ENCODE measurements at regions not wholly inside any gene's neighbourhood (a gene's known extent, or its start where the extent isn't known, plus 50 kb on each side); places are given as distances from the start of the nearest gene placed in this dataset.

DNA sequence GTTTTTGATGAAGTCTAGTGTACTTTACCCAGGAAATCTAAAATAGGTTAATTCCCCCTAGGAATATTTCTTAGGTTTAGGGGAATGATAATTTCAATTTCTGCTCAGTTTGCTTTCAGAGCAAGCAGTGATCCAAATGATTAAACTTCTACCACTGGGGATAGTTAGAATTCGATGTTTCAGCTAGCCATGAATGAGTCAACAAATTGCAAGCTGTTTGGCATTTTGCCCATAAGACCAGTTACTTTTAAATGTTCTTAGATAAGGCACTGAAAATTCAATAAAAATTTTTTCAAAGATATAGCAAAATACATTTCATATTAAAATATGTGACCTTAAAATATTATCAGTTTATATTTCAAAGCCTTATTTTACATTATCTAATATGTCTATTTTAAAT, 993.6 kb downstream of the ARAP2 start:
- H3K27me3 ChIP-seq (ENCODE audit: insufficient read depth, low read length) = no peaks in the 10 kb centered on the region
- RAD21 ChIA-PET (ENCODE audit: low non-redundant PET in 1 of 2, low total read pairs in 2 of 2, uncharacterized antibody in 2 of 2, unreplicated experiment in 2 of 2) = no interaction called here
- no peaks in the 10 kb centered on the region for H4K20me1 ChIP-seq (ENCODE audit: insufficient read depth)
- H3K4me3 ChIP-seq (replicated peaks in 1 of 2; ENCODE audit: low read depth in 1 of 2, low read length in 2 of 2) = no peak overlapping the region
- no peaks in the 10 kb centered on the region for H3K36me3 ChIP-seq (ENCODE audit: control insufficient read depth in 1 of 2, insufficient read depth in 2 of 2, low read length in 2 of 2)
- H3K9me2 ChIP-seq (ENCODE audit: insufficient read depth) = no peaks in the 10 kb centered on the region
- no peak overlapping the region for H3K4me2 ChIP-seq (ENCODE audit: low read length)
- TF ChIP-seq POLR2AphosphoS5 (IDR thresholded peaks at IDR 0.05; ENCODE audit: low read depth, low read length) (no peak), TCF7L2 (IDR thresholded peaks at IDR 0.05; ENCODE audit: borderline replicate concordance, extremely low read depth, insufficient read depth, insufficient read length) (no peak), EGR1 (IDR thresholded peaks at IDR 0.05; ENCODE audit: low read depth) (no peak), EZH2phosphoT487 (IDR thresholded peaks at IDR 0.05; ENCODE audit: borderline replicate concordance) (no peak), ZFX (IDR thresholded peaks at IDR 0.05) (no peak), JUND (IDR thresholded peaks at IDR 0.05) (no peak)
- TF ChIP-seq, protein P1, sequence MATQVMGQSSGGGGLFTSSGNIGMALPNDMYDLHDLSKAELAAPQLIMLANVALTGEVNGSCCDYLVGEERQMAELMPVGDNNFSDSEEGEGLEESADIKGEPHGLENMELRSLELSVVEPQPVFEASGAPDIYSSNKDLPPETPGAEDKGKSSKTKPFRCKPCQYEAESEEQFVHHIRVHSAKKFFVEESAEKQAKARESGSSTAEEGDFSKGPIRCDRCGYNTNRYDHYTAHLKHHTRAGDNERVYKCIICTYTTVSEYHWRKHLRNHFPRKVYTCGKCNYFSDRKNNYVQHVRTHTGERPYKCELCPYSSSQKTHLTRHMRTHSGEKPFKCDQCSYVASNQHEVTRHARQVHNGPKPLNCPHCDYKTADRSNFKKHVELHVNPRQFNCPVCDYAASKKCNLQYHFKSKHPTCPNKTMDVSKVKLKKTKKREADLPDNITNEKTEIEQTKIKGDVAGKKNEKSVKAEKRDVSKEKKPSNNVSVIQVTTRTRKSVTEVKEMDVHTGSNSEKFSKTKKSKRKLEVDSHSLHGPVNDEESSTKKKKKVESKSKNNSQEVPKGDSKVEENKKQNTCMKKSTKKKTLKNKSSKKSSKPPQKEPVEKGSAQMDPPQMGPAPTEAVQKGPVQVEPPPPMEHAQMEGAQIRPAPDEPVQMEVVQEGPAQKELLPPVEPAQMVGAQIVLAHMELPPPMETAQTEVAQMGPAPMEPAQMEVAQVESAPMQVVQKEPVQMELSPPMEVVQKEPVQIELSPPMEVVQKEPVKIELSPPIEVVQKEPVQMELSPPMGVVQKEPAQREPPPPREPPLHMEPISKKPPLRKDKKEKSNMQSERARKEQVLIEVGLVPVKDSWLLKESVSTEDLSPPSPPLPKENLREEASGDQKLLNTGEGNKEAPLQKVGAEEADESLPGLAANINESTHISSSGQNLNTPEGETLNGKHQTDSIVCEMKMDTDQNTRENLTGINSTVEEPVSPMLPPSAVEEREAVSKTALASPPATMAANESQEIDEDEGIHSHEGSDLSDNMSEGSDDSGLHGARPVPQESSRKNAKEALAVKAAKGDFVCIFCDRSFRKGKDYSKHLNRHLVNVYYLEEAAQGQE (IDR thresholded peaks at IDR 0.05; ENCODE audit: low read depth) = no peak
- BruUV-seq (replicated peaks) = no TSS peak
- CTCF ChIA-PET = no interaction called here
- no peaks in the 10 kb centered on the region for H3K9me3 ChIP-seq (ENCODE audit: control insufficient read depth in 1 of 2, insufficient read depth in 1 of 2, low read depth in 1 of 2, low read length in 2 of 2)
- H3K9ac ChIP-seq (ENCODE audit: low read length) = no peak overlapping the region
- no peak for ATAC-seq
- intact Hi-C loops (cut with micrococcal nuclease) = no loop called here
- H2AFZ ChIP-seq (ENCODE audit: low read depth, low read length, poor library complexity, severe bottlenecking) = no peak overlapping the region
- POLR2A ChIA-PET = interaction anchor here (0.9 kb wide), 1 partner anchor 12 kb away, joined by 3 read pairs; no protein-coding TSS in a partner anchor
- H3K79me2 ChIP-seq (ENCODE audit: insufficient read depth, low read length) = no peaks in the 10 kb centered on the region
- no peak for DNase-seq (ENCODE audit: low read depth, low spot score)
- H3K4me1 ChIP-seq (ENCODE audit: control insufficient read depth in 1 of 2, insufficient read depth in 2 of 2, low read length in 2 of 2) = peaks cover 0 to 7% of the 10 kb centered on the region in 2 experiments; a peak in 1 of 4 replicates
- H3K27ac ChIP-seq (ENCODE audit: low read depth, low read length) = no peak overlapping the region

DNA sequence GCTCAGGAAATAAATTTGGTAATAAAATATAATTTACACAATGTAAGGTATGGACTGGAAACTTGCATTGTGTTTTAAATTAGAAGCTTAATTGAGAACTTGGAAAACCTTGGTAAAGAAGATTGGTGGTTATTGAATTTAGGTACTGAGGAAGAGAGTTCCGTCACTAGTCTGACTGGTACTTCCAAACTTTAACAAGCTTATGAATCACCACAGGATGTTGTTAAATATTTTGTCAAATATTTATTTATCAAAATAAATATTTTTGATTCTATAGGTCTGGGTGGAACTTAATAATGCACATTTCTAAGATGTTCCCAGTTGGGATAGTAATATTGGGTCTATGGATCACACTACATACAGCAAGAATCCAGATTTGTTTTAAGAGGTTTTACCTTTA, 992.2 kb downstream of the ARAP2 start:
- no peaks in the 10 kb centered on the region for H3K9me2 ChIP-seq (ENCODE audit: insufficient read depth)
- H3K9me3 ChIP-seq (ENCODE audit: control insufficient read depth in 1 of 2, insufficient read depth in 1 of 2, low read depth in 1 of 2, low read length in 2 of 2) = no peaks in the 10 kb centered on the region
- ChIA-PET CTCF (no interaction called here), POLR2A (no interaction called here), RAD21 (ENCODE audit: low non-redundant PET in 1 of 2, low total read pairs in 2 of 2, uncharacterized antibody in 2 of 2, unreplicated experiment in 2 of 2) (no interaction called here)
- no peak overlapping the region for H3K4me2 ChIP-seq (ENCODE audit: low read length)
- H3K36me3 ChIP-seq (ENCODE audit: control insufficient read depth in 1 of 2, insufficient read depth in 2 of 2, low read length in 2 of 2) = no peaks in the 10 kb centered on the region
- H3K79me2 ChIP-seq (ENCODE audit: insufficient read depth, low read length) = no peaks in the 10 kb centered on the region
- no peak overlapping the region for H3K4me3 ChIP-seq (replicated peaks in 1 of 2; ENCODE audit: low read depth in 1 of 2, low read length in 2 of 2)
- no peaks in the 10 kb centered on the region for H4K20me1 ChIP-seq (ENCODE audit: insufficient read depth)
- no TSS peak for BruUV-seq (replicated peaks)
- ATAC-seq (no peak), DNase-seq (ENCODE audit: low read depth, low spot score) (no peak)
- no peak overlapping the region for H3K27ac ChIP-seq (ENCODE audit: low read depth, low read length)
- H3K9ac ChIP-seq (ENCODE audit: low read length) = no peak overlapping the region
- intact Hi-C loops (cut with micrococcal nuclease) = no loop called here
- H2AFZ ChIP-seq (ENCODE audit: low read depth, low read length, poor library complexity, severe bottlenecking) = no peak overlapping the region
- no peaks in the 10 kb centered on the region for H3K27me3 ChIP-seq (ENCODE audit: insufficient read depth, low read length)
- H3K4me1 ChIP-seq (ENCODE audit: control insufficient read depth in 1 of 2, insufficient read depth in 2 of 2, low read length in 2 of 2) = peaks cover 0 to 7% of the 10 kb centered on the region in 2 experiments; a peak in 1 of 4 replicates
- TF ChIP-seq, protein P1 (IDR thresholded peaks at IDR 0.05; ENCODE audit: low read depth) = no peak
- TF ChIP-seq ZNF274 (IDR thresholded peaks at IDR 0.05; ENCODE audit: low read depth, low read length) (no peak), CBX3 (IDR thresholded peaks at IDR 0.05; ENCODE audit: low read depth) (no peak), RAD21 (IDR thresholded peaks at IDR 0.05; ENCODE audit: low read depth) (no peak), ELF1 (IDR thresholded peaks at IDR 0.05; ENCODE audit: borderline replicate concordance, low read depth) (no peak), EGR1 (IDR thresholded peaks at IDR 0.05; ENCODE audit: low read depth) (no peak), YY1 (IDR thresholded peaks at IDR 0.05; ENCODE audit: extremely low read depth, insufficient replicate concordance, low read depth, low read length) (no peak), SRF (IDR thresholded peaks at IDR 0.05; ENCODE audit: low read depth) (no peak), EZH2phosphoT487 (IDR thresholded peaks at IDR 0.05; ENCODE audit: borderline replicate concordance) (no peak), SIN3A (IDR thresholded peaks at IDR 0.05; ENCODE audit: low read depth) (no peak)
- TF ChIP-seq, protein P2, sequence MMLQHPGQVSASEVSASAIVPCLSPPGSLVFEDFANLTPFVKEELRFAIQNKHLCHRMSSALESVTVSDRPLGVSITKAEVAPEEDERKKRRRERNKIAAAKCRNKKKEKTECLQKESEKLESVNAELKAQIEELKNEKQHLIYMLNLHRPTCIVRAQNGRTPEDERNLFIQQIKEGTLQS (IDR thresholded peaks at IDR 0.05) = no peak

Measured in HCT116 (cell line).